HG03135 (cell line): ENCODE measurements at regions not wholly inside any gene's neighbourhood (a gene's known extent, or its start where the extent isn't known, plus 50 kb on each side); places are given as distances from the start of the nearest gene placed in this dataset.
"Not testable (repeated sequence)": the region's sequence is repeated elsewhere in the genome, so short reads cannot be mapped to it uniquely, and the experiment has no call there.

Experiments
- ATAC-seq: cut with Tn5 transposase; IDR thresholded peaks from one replicate; pipeline ENCODE4 v1.9.1; 2021; ENCODE audit warnings: mild to moderate bottlenecking, moderate library complexity; ENCODE audit not compliant: unreplicated experiment

DNA sequence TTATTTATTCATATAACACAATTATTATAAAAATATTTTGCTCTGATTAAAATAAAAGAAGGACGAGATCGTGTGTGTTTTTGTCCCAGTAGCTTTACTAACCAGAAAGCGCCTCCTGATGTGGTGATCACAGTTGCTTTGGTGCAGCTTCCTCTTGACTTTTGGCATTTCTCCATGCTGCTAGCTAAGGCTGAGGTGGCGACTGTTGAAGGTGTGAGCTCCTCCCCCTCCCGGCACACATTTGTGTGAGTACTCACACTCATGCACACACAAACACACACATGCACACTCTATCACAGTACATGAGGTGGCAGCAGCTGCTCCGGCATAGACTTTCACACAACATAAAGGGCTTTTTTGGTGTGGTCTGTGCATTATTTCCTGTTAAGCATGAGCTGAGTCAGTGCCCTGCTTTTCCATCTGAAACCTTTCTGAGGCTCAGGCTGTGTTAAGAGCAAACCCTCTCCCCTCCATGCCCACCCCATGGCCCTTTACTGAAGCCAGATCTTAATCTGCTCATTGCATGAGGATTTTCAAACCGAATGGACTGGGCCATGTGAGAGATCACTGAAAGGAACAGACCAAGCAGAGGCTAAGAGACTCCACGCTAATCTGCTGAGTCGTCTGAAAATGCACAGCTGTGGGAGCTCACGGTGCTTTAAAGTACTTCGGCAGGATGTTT lies 53.3 kb downstream of the FOXD4L1 start:
- ATAC-seq = peak; percentile 78

DNA sequence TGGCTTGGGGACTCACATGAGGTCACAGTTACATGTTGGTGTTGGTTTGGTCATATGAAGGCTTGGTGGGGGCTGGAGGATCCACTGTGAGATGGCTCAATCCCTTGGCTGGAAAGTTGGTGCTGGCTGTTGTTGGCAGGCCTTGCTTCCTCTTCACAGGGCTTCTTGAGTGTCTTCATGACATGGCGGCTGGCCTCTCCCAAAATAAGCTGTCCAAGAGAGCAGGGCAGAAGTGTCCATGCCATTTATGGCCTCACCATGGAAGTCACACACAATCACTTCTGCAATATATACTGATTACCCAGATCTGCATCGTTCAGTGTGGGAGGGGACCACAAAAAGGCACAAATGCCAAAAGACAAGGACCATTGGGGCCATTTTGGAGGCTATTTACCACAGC lies 61.4 kb downstream of the FOXD4L1 start:
- not testable (repeated sequence) for ATAC-seq

DNA sequence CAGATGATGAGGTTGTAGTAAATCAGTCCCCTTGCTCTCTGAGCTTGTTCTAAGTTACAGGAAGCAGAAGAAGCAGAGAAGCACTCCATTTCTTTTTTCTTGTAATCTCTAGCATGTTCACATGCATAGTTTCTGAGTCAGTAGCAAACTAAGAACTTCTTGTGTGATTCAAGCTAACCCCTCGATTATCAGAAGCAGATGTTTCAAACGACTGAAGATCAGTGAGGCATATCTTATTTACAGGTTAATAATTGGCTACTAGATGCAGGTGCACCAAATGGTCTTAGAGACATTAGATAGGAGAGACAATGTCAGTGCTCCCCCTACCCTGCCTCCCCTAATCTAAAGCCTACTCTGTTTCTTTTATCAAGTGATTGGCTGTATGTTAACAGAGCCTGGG lies 64.2 kb downstream of the FOXD4L1 start:
- ATAC-seq = peak; percentile 85

DNA sequence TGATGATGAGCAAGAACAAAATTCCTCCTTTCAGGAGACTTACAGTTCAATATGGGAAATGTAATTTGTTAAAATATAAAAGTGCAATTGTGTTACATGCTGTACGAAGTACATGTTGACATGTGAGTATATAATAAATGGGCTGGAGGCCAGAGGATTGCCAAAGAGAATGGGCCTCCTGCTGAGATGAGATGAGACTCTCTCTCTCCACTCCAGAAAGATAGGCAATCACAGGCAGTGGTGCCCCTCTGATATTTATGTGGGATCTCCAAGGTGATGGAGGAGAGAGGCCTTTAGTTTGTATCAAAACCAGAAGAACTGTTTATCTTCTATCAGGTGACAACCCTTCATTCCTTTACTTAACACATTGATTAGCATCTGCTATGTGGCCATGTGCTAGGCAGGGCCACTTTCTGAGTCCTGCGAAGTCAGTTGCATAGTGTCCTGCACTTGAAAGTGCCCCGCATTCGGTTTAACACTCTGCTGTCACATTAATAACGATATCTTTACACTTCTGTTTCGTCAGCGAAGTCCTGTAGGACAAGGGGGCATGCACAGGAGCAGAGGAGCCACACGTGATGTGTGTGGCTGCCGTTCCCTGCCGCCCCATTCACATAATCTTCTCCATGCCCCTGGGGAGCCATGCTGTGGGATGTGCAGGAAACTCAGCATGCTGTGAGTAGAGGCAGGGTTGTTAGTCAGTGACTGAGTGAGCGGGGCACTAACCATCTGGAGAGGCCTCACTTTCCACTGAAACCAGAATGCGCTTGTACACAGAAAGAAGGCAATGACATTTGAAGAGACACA lies 60.2 kb upstream of the RABL2A start:
- not testable (repeated sequence) for ATAC-seq

DNA sequence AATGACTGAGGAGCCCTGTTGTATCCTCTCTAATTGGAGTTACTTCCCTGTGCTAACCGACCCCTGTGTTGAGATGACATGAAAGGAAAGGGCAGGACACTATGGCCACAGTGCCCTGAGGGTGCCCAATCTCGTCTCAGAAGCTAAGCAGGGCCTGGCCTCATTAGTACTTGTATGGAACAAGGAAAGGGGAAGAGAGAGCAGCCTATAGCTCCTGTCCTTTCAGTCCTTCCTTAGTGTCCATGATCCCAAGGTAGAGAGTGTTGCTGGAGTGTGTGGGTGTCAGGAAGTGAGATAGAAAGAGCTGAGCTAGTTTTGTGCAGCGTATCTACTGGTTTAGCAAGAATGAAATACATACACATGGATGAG lies 59.6 kb upstream of the RABL2A start:
- not testable (repeated sequence) for ATAC-seq

DNA sequence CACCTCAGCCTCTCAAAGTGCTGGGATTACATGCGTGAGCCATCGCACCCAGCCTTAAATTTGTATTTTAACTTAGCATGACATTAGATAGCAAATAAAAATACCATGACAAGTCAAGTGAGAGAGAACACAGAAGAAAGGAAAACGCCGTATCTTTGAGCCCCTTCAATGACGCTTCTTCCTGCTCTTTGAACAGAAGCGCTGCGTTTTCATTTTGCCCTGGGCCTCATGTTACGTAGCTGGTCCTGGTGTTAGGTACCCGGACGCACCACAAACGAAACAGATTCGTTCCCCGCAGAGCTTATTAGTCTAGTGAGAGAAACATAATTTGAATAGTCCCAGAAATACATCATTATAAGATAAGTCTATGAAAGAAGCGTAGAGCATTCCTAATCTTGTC lies 58.8 kb upstream of the RABL2A start:
- not testable (repeated sequence) for ATAC-seq

DNA sequence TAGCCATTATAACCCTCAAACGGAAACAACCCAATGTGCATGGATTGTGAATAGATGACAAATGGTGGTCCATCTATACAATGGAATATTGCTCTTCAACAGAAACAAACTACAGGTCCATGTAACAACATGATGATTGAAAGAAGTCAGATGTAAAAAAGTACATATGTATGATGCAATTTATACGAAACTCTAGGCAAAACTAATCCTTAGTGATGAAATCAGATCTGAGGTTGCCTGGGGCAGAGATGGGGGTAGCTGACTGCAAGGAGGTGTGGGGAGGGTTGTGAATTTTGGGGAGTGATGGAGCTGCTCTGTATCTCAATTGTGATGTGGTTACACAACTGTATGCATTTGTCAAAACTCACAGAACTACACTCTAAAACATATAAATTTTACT lies 57.0 kb upstream of the RABL2A start:
- not testable (repeated sequence) for ATAC-seq

DNA sequence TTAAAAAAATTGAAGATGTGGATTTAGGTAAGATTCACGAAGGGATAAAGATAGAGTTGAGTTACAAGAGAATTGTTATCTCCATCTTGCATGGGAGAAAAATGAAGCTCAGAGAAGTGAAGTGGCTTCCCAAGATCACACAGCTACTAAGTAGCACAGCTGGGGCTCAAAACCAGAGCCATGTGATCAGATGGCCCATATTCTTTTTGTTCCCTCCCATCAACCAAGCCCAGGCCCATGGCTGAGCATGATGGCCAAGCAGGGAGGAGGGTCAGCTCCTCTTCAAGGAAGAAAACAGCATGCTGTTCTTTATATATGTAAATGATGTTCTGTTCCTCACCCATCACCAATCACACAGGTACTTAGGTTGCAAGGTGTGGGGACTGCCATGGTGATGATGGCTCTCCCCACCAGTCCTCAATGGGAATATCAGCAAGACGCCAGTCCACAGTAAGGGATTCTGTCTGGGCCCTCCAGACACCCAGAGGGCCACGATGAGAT lies 56.5 kb upstream of the RABL2A start:
- ATAC-seq = not testable (repeated sequence)

DNA sequence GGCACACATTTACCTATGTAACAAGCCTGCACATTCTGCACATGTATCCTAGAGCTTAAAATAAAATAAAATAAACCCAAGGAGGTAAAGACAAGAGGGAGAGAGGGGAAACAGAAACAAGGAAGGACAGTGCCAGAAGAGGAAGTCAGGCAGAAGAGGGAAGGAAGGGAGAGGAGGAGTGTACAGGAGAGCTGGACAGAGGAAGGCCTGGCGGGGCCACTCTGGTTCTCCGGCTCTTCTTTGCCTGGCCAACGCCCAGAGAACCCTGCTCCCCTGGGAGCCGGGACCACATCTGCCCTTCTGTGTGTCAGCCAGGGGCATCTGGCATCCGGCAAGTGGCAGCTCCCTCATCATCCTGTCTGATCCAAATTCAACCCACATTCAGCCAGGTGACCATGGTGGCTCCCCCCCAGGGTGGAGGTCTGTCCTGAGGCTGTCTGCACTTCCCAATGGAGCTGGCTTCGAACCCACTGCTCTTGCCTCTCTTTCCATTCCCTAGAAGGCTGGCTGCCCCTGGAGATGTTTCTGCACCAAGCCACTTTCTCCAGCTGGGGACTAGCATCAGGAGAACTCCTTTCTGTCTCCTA lies 55.5 kb upstream of the RABL2A start:
- not testable (repeated sequence) for ATAC-seq

DNA sequence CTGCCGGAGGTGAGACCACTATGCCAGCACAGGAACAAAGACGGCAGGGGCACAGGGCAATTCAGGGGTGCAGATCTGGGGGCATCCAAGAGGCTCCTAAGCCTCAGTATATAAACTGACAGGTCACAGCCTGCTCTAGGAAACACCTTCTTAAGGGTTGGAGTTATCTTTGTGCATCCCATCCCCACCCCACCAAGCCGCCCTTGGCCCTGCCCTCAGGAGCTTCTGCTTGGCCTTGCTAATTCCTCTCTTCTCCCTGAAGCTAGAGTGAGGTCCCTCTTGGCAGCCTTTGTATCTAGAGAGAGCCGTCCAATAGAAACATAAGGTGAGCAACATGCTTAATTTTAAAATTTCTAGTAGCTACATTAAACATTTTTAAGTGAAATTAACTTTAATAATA lies 51.3 kb upstream of the RABL2A start:
- not testable (repeated sequence) for ATAC-seq

DNA sequence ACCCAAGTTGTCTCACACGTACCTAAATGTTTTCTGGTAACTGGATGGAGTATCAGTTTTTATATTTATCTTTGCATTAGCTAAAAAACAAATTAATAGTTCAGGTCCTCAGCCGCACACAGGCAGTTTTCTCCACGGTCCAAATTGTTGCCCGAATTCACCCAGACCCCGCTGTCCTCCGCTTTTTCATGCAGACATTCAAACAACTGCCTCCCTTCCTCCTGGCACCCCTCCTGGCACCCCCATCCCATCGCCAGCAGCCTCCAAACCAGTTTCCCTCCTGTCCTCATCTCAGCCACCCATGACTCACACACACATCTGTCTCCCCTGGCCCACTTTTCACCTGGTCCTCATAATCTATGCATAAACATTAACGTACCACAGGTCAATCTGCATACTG lies 50.7 kb upstream of the RABL2A start:
- ATAC-seq = not testable (repeated sequence)
